HepG2 (cell line): ENCODE measurements at regions not wholly inside any gene's neighbourhood (a gene's known extent, or its start where the extent isn't known, plus 50 kb on each side); places are given as distances from the start of the nearest gene placed in this dataset.

Experiments used
- ATAC-seq: fragments of 200-7000 bp; cut with Tn5 transposase; 3 replicates; pipeline ENCODE4 v1.9.1; 2020; ENCODE audit warnings: mild to moderate bottlenecking, moderate library complexity
- BruUV-seq: library from RNA; stranded (reverse); fragments of 400-500 nt; replicated peaks from 2 replicates; lab custom pipeline; 2021; lab: Mats Ljungman, UMichigan
- CTCF ChIA-PET: fragments of 300-600 bp; formaldehyde crosslinking; extraction: SDS; loops from one replicate; lab custom pipeline; 2021; ENCODE audit warnings: low total read pairs, inconsistent platforms, low intra/inter-chr PET ratio; lab: Yijun Ruan, JAX
- POLR2A ChIA-PET: fragments of 350-600 bp; sonication (Branson Sonifier 250); formaldehyde crosslinking; loops from one replicate; lab custom pipeline; 2020; ENCODE audit warnings: antibody characterized with exemption, inconsistent platforms; lab: Yijun Ruan, JAX
- DNase-seq: peaks from one replicate; pipeline ENCODE4 v3.0.0-alpha.2; 2015; ENCODE audit warnings: low spot score
- FAIRE-seq: peaks from 3 replicates; lab custom pipeline; 2011; peaks lifted over from hg19 to GRCh38; lab: Jason Lieb, UNC
- H2AFZ ChIP-seq: one replicate; pipeline ENCODE4 v1.6.1; 2011; ENCODE audit warnings: low read length, inconsistent platforms
- H3K27ac ChIP-seq: fragments of 300-600 bp; 3 replicates; pipeline ENCODE4 v1.8.0; 2011; ENCODE audit warnings: mixed run types, mild to moderate bottlenecking, mixed read lengths, low read length, inconsistent platforms; ENCODE audit not compliant: insufficient read depth; ENCODE audit errors: extremely low read length
- H3K27me3 ChIP-seq, 2 experiments: fragments of 200-600 bp in 1 of 2; 2 replicates in 1 of 2; 3 replicates in 1 of 2; pipeline versions ENCODE4 v1.6.0 to v1.8.0; 2011; ENCODE audit warnings: low read length in 2 of 2, mild to moderate bottlenecking in 2 of 2, moderate library complexity in 2 of 2, inconsistent platforms in 1 of 2; ENCODE audit not compliant: insufficient read depth in 2 of 2, control insufficient read depth in 1 of 2
- H3K36me3 ChIP-seq, 2 experiments: fragments of 200-600 bp in 1 of 2; replicated peaks in 1 of 2; 2 replicates in 1 of 2; 3 replicates in 1 of 2; pipeline versions ENCODE4 v1.5.1 to v1.8.0; 2011; ENCODE audit warnings: low read length in 2 of 2, inconsistent platforms in 1 of 2; ENCODE audit not compliant: insufficient read depth in 2 of 2, control insufficient read depth in 1 of 2
- H3K4me1 ChIP-seq: 2 replicates; pipeline ENCODE4 v1.5.1; 2012; ENCODE audit warnings: low read length, inconsistent platforms; ENCODE audit not compliant: insufficient read depth
- H3K4me2 ChIP-seq: 2 replicates; pipeline ENCODE4 v1.6.0; 2011; ENCODE audit warnings: low read depth, low read length, inconsistent platforms
- H3K4me3 ChIP-seq, 3 experiments: fragments of 200-600 bp in 1 of 3; sonication (generic), shearing (Covaris generic) in 1 of 3; replicated peaks in 1 of 3; 2 replicates each; pipeline ENCODE4 v1.5.1; 2011 to 2016; ENCODE audit warnings: low read length in 3 of 3, inconsistent platforms in 2 of 3, low read depth in 2 of 3, mild to moderate bottlenecking in 2 of 3, control low read depth in 1 of 3, mixed read lengths in 1 of 3; ENCODE audit not compliant: insufficient read depth in 1 of 3
- H3K79me2 ChIP-seq: one replicate; pipeline ENCODE4 v1.6.1; 2011; ENCODE audit warnings: low read length, inconsistent platforms; ENCODE audit not compliant: insufficient read depth
- H3K9ac ChIP-seq: 2 replicates; pipeline ENCODE4 v1.6.0; 2011; ENCODE audit warnings: mild to moderate bottlenecking, low read depth, low read length, inconsistent platforms; ENCODE audit not compliant: insufficient read depth
- H3K9me3 ChIP-seq: 2 replicates; pipeline ENCODE4 v1.5.1; 2012; ENCODE audit warnings: mild to moderate bottlenecking, low read length
- H4K20me1 ChIP-seq: 2 replicates; pipeline ENCODE4 v1.6.0; 2011; ENCODE audit warnings: inconsistent platforms, mild to moderate bottlenecking, low read length, moderate library complexity; ENCODE audit not compliant: insufficient read depth
- ATRX ChIP-seq: sonication (generic); formaldehyde crosslinking; IDR thresholded peaks from 2 replicates; pipeline ENCODE4 v1.4.0; 2020; ENCODE audit warnings: missing genetic modification reagents, borderline replicate concordance
- CEBPB ChIP-seq: IDR thresholded peaks from 2 replicates; pipeline ENCODE4 v1.6.1; 2011; ENCODE audit warnings: low read depth, low read length, improper control_type of control experiment, borderline replicate concordance
- DPF2 ChIP-seq: sonication (generic); formaldehyde crosslinking; IDR thresholded peaks from 2 replicates; pipeline ENCODE4 v1.4.0; 2020; ENCODE audit warnings: mild to moderate bottlenecking, low read depth, missing genetic modification reagents, borderline replicate concordance
- ETS1 ChIP-seq: sonication (generic); formaldehyde crosslinking; IDR thresholded peaks from 2 replicates; pipeline ENCODE4 v1.4.0; 2020; ENCODE audit warnings: missing genetic modification reagents
- GPN1 ChIP-seq: sonication (generic); formaldehyde crosslinking; IDR thresholded peaks from 2 replicates; pipeline ENCODE4 v1.5.1; 2020; ENCODE audit warnings: missing genetic modification reagents, borderline replicate concordance
- HDAC6 ChIP-seq: fragments of 200-600 bp; sonication (generic); IDR thresholded peaks from 2 replicates; pipeline ENCODE4 v1.7.0; 2017; ENCODE audit warnings: mild to moderate bottlenecking, antibody characterized with exemption, low read length, low read depth
- IKZF5 ChIP-seq: IDR thresholded peaks from 2 replicates; pipeline ENCODE4 v1.6.1; 2018; ENCODE audit warnings: missing genetic modification reagents, mild to moderate bottlenecking, missing compliant biosample characterization
- KDM5B ChIP-seq: sonication (generic); formaldehyde crosslinking; IDR thresholded peaks from 2 replicates; pipeline ENCODE4 v1.4.0; 2020; ENCODE audit warnings: missing genetic modification reagents, mild to moderate bottlenecking, borderline replicate concordance
- ONECUT2 ChIP-seq: sonication (generic); formaldehyde crosslinking; IDR thresholded peaks from 2 replicates; pipeline ENCODE4 v1.4.0; 2020; ENCODE audit warnings: missing genetic modification reagents
- SNAPC2 ChIP-seq: sonication (generic); formaldehyde crosslinking; IDR thresholded peaks from 2 replicates; pipeline ENCODE4 v1.8.1; 2022; ENCODE audit warnings: mild to moderate bottlenecking, missing genetic modification reagents
- SOX5 ChIP-seq: IDR thresholded peaks from 2 replicates; pipeline ENCODE4 v1.6.1; 2016; ENCODE audit warnings: borderline replicate concordance
- SRF ChIP-seq: IDR thresholded peaks from 2 replicates; pipeline ENCODE4 v1.6.1; 2011; ENCODE audit warnings: mild to moderate bottlenecking, low read depth, low read length, moderate library complexity
- ZKSCAN1 ChIP-seq: fragments of 150-350 bp; IDR thresholded peaks from 2 replicates; pipeline ENCODE4 v1.6.1; 2014; ENCODE audit warnings: low read length
- ZNF333 ChIP-seq: sonication (generic); formaldehyde crosslinking; IDR thresholded peaks from 2 replicates; pipeline ENCODE4 v1.4.0; 2020; ENCODE audit warnings: mild to moderate bottlenecking, missing genetic modification reagents, borderline replicate concordance
- ZNF616 ChIP-seq: sonication (generic); formaldehyde crosslinking; IDR thresholded peaks from 2 replicates; pipeline ENCODE4 v1.5.0; 2020; ENCODE audit warnings: low read depth, mild to moderate bottlenecking, missing genetic modification reagents
- ZNF781 ChIP-seq: sonication (generic); formaldehyde crosslinking; IDR thresholded peaks from 2 replicates; pipeline ENCODE4 v1.5.1; 2020; ENCODE audit warnings: borderline replicate concordance, mild to moderate bottlenecking, missing genetic modification reagents; ENCODE audit errors: not compliant biosample characterization
- WGBS: methylation state at CpG from one replicate; pipeline ENCODE4 v1.1.6; 2017; ENCODE audit warnings: low lambda C conversion rate; 5-methylcytosine and 5-hydroxymethylcytosine counted together
- in situ Hi-C: cut with HindIII; loops from 2 replicates; pipeline ENCODE4 v1.10.0; 2017; ENCODE audit warnings: low pct_unique_long_range_greater_than_20kb; ENCODE audit not compliant: extremely low pct_ligation_motif_present
- intact Hi-C: fragments of 100-400 bp; cut with micrococcal nuclease; formaldehyde crosslinking; loops from one replicate; pipeline ENCODE4 v1.10.0; 2022; ENCODE audit not compliant: unreplicated experiment

GRCh38 chr10:84901885-84902284 lies 573.5 kb downstream of the CCSER2 start (continued):
- no peak for TF ChIP-seq ZNF616 (CRISPR knock-in tag)
- no peak for TF ChIP-seq KDM5B
- no peak for TF ChIP-seq ZKSCAN1
- TF ChIP-seq ETS1 (CRISPR knock-in tag), result no peak
- TF ChIP-seq HDAC6, result no peak
- no peak for TF ChIP-seq SOX5 (CRISPR knock-in tag)
- no peak for TF ChIP-seq ZNF781 (CRISPR knock-in tag)
- TF ChIP-seq ONECUT2 (CRISPR knock-in tag), result no peak
- TF ChIP-seq SNAPC2 (CRISPR knock-in tag), result no peak
- TF ChIP-seq ATRX (CRISPR knock-in tag), result no peak
- TF ChIP-seq SRF, result no peak

GRCh38 chr10:84902553-84902952 lies 574.2 kb downstream of the CCSER2 start:
- H4K20me1 ChIP-seq, result no peaks in the 10 kb centered on the region
- in situ Hi-C loops (no loop called here), intact Hi-C loops (no loop called here)
- no peaks in the 10 kb centered on the region for H3K36me3 ChIP-seq
- TF ChIP-seq HDAC6, result no peak
- TF ChIP-seq ZNF333 (CRISPR knock-in tag), result no peak
- TF ChIP-seq DPF2 (CRISPR knock-in tag), result no peak
- TF ChIP-seq GPN1, result no peak
- no peak for TF ChIP-seq IKZF5 (CRISPR knock-in tag)
- peak; percentile 48; the same call in 1 of the 2 replicates for TF ChIP-seq CEBPB
- DNase-seq, result no peak
- H3K9ac ChIP-seq, result no peak overlapping the region
- POLR2A ChIA-PET, result no interaction called here
- no peak for ATAC-seq
- 31% methylated on average over 3 of the region's 3 CpGs for WGBS
- no peaks in the 10 kb centered on the region for H3K9me3 ChIP-seq
- no peaks in the 10 kb centered on the region for H3K4me1 ChIP-seq
- CTCF ChIA-PET, result no interaction called here
- no peaks in the 10 kb centered on the region for H3K79me2 ChIP-seq
- no peak overlapping the region for H2AFZ ChIP-seq
- H3K27ac ChIP-seq, result no peak overlapping the region
- H3K4me3 ChIP-seq, result no peak overlapping the region
- BruUV-seq, result no TSS peak
- FAIRE-seq, result no peak
- no peaks in the 10 kb centered on the region for H3K27me3 ChIP-seq
- no peak overlapping the region for H3K4me2 ChIP-seq
